Panc1 (cell line): ENCODE measurements at regions not wholly inside any gene's neighbourhood (a gene's known extent, or its start where the extent isn't known, plus 50 kb on each side); places are given as distances from the start of the nearest gene placed in this dataset.
A peak's percentile ranks its signal among the peaks of the same experiment; 100 is the strongest.
"Not testable (repeated sequence)": the region's sequence is repeated elsewhere in the genome, so short reads cannot be mapped to it uniquely, and the experiment has no call there.

Experiments
- ATAC-seq: fragments of 200-7000 bp; cut with Tn5 transposase; 2 replicates; pipeline ENCODE4 v1.9.1; 2020; ENCODE audit warnings: mild to moderate bottlenecking, moderate library complexity
- BruUV-seq: library from RNA; stranded (reverse); fragments of 400-500 nt; replicated peaks from 2 replicates; lab custom pipeline; 2021; lab: Mats Ljungman, UMichigan
- CTCF ChIA-PET: fragments of 300-600 bp; sonication (Branson Sonifier 250); formaldehyde crosslinking; loops from one replicate; lab custom pipeline; 2022; ENCODE audit warnings: antibody characterized with exemption; lab: Charles Lee
- POLR2A ChIA-PET: fragments of 300-600 bp; sonication (Branson Sonifier 250); formaldehyde crosslinking; loops from one replicate; lab custom pipeline; 2022; ENCODE audit warnings: antibody characterized with exemption; lab: Charles Lee
- DNase-seq: peaks from one replicate; pipeline ENCODE4 v3.0.0-alpha.2; 2010; ENCODE audit warnings: low read depth, low spot score
- H3K27ac ChIP-seq: 2 replicates; pipeline ENCODE4 v1.5.1; 2011; ENCODE audit warnings: mild to moderate bottlenecking, low read length, inconsistent platforms
- H3K27me3 ChIP-seq: fragments of 200-500 bp; sonication (Bioruptor generic); 2 replicates; pipeline ENCODE4 v1.6.0; 2014; ENCODE audit warnings: low read length, inconsistent platforms; ENCODE audit not compliant: control insufficient read depth, insufficient read depth
- H3K36me3 ChIP-seq: fragments of 200-500 bp; sonication (Bioruptor generic); 2 replicates; pipeline ENCODE4 v1.5.1; 2014; ENCODE audit warnings: inconsistent platforms, mild to moderate bottlenecking, low read length, moderate library complexity; ENCODE audit not compliant: control insufficient read depth, insufficient read depth
- H3K4me1 ChIP-seq: 2 replicates; pipeline ENCODE4 v1.5.1; 2011; ENCODE audit warnings: inconsistent platforms, mild to moderate bottlenecking, low read length, moderate library complexity; ENCODE audit not compliant: control insufficient read depth, insufficient read depth
- H3K4me3 ChIP-seq, 2 experiments: 2 replicates each; pipeline ENCODE4 v1.5.1; 2011 to 2012; ENCODE audit warnings: low read depth in 2 of 2, low read length in 2 of 2, mild to moderate bottlenecking in 2 of 2, inconsistent platforms in 1 of 2, moderate library complexity in 1 of 2
- H3K9me3 ChIP-seq: fragments of 200-500 bp; sonication (Bioruptor generic); 2 replicates; pipeline ENCODE4 v1.5.1; 2014; ENCODE audit warnings: low read depth, mild to moderate bottlenecking, inconsistent platforms, low read length, moderate library complexity; ENCODE audit not compliant: control insufficient read depth, insufficient read depth
- CTCF ChIP-seq: fragments of 450-650 bp; IDR thresholded peaks from 2 replicates; pipeline ENCODE4 v1.5.1; 2017; ENCODE audit warnings: mild to moderate bottlenecking
- POLR2AphosphoS5 ChIP-seq: IDR thresholded peaks from 2 replicates; pipeline ENCODE4 v1.6.1; 2012; ENCODE audit warnings: mild to moderate bottlenecking, low read depth, low read length, moderate library complexity
- REST ChIP-seq, 2 experiments: IDR thresholded peaks; 2 replicates each; pipeline ENCODE4 v1.6.1; 2011 to 2012; ENCODE audit warnings: low read depth in 2 of 2, control low read depth in 1 of 2, low read length in 1 of 2, mild to moderate bottlenecking in 1 of 2, moderate library complexity in 1 of 2; ENCODE audit not compliant: insufficient read depth in 1 of 2
- SIN3A ChIP-seq: IDR thresholded peaks from 2 replicates; pipeline ENCODE4 v1.6.1; 2012; ENCODE audit warnings: low read depth, mild to moderate bottlenecking, low read length, moderate library complexity, borderline replicate concordance; ENCODE audit not compliant: insufficient read depth
- TCF7L2 ChIP-seq: IDR thresholded peaks from 2 replicates; pipeline ENCODE4 v1.6.1; 2011; ENCODE audit warnings: mild to moderate bottlenecking, low read depth, low read length, inconsistent platforms
- in situ Hi-C: cut with HindIII; loops from 2 replicates; pipeline ENCODE4 v1.10.0; 2016; ENCODE audit warnings: low sequenced_read_pairs, low pct_unique_long_range_greater_than_20kb
- intact Hi-C: fragments of 100-400 bp; cut with micrococcal nuclease; formaldehyde crosslinking; loops from one replicate; pipeline ENCODE4 v1.10.0; 2022; ENCODE audit not compliant: unreplicated experiment

- no TSS peak for BruUV-seq
- peaks cover 4% of the 10 kb centered on the region; the same call in 1 of the 2 replicates for H3K9me3 ChIP-seq
- DNase-seq = no peak
- H3K36me3 ChIP-seq = no peaks in the 10 kb centered on the region
- no peak for ATAC-seq
- in situ Hi-C loops = no loop called here
- CTCF ChIA-PET = no interaction called here
- POLR2A ChIA-PET = no interaction called here
- no peaks in the 10 kb centered on the region for H3K4me1 ChIP-seq
- H3K27me3 ChIP-seq = peaks cover 6% of the 10 kb centered on the region; the same call in 1 of the 2 replicates
- no peak for TF ChIP-seq CTCF
- TF ChIP-seq POLR2AphosphoS5 = no peak
- TF ChIP-seq REST (IDR thresholded peaks at IDR 0.05; ENCODE audit: insufficient read depth in 1 of 2, low read depth in 2 of 2, low read length in 1 of 2) = no peak
- TF ChIP-seq TCF7L2 = no peak
- no peak for TF ChIP-seq SIN3A
- intact Hi-C loops = no loop called here
- H3K4me3 ChIP-seq = no peak overlapping the region
- H3K27ac ChIP-seq = no peak overlapping the region
Observed at GRCh38 chr5:32165-32564, 59.8 kb upstream of the PLEKHG4B start.

GRCh38 chr5:35521-35920 is 56.4 kb upstream of the PLEKHG4B start:
- DNase-seq, H3K4me3 ChIP-seq, intact Hi-C loops, H3K27ac ChIP-seq, in situ Hi-C loops, H3K4me1 ChIP-seq, BruUV-seq, H3K36me3 ChIP-seq, CTCF ChIA-PET, POLR2A ChIA-PET, H3K9me3 ChIP-seq, ATAC-seq, H3K27me3 ChIP-seq: not testable (repeated sequence)

- DNase-seq, H3K27me3 ChIP-seq, H3K4me3 ChIP-seq, in situ Hi-C loops, H3K9me3 ChIP-seq, BruUV-seq, CTCF ChIA-PET, H3K36me3 ChIP-seq, POLR2A ChIA-PET, H3K4me1 ChIP-seq, H3K27ac ChIP-seq, intact Hi-C loops: not testable (repeated sequence)
- ATAC-seq = peak; percentile 59; the same call in 1 of the 2 replicates
Observed at GRCh38 chr5:37207-37606, 54.8 kb upstream of the PLEKHG4B start.
